ENCODE measurements at regions not wholly inside any gene's neighbourhood (a gene's known extent, or its start where the extent isn't known, plus 50 kb on each side); places are given as distances from the start of the nearest gene placed in this dataset.
"Not testable (repeated sequence)": the region's sequence is repeated elsewhere in the genome, so short reads cannot be mapped to it uniquely, and the experiment has no call there.

DNA sequence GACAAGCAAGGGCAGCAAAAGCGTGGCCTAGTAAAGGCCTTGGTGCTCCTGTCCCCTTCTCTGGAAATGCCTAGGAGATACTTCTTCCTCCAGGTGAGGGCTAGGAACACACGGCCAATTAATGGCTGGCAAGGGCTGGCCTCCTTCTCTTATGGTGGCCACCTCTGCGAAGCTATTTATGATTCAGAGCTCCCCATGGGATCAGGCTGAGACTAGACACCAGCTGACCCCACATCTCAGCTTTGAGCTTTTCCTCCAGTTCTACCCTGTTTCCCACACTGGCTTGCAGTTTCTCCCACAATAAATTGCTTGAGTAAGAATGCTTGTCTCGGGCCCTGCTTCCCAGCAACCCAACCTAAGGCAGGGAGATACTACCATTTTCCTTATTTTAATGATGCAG lies 53.7 kb downstream of the CAMK2N1 start:
- no peak for DNase-seq (ENCODE audit: low spot score)

DNA sequence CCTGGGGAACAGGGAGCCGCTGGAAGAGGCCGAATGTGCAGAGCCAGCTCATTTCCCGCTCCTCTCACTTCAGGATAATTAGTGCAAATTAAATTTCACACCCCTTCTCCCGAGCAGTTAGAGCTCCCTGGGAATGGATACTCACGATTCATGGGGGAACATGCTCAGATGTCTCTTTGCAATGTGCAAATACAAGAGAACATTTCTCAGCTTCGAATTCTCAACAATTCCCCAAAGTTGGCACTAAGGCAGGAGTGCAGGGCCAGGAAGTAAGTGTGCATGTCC lies 54.9 kb downstream of the CAMK2N1 start:
- DNase-seq (ENCODE audit: low spot score), result no peak

DNA sequence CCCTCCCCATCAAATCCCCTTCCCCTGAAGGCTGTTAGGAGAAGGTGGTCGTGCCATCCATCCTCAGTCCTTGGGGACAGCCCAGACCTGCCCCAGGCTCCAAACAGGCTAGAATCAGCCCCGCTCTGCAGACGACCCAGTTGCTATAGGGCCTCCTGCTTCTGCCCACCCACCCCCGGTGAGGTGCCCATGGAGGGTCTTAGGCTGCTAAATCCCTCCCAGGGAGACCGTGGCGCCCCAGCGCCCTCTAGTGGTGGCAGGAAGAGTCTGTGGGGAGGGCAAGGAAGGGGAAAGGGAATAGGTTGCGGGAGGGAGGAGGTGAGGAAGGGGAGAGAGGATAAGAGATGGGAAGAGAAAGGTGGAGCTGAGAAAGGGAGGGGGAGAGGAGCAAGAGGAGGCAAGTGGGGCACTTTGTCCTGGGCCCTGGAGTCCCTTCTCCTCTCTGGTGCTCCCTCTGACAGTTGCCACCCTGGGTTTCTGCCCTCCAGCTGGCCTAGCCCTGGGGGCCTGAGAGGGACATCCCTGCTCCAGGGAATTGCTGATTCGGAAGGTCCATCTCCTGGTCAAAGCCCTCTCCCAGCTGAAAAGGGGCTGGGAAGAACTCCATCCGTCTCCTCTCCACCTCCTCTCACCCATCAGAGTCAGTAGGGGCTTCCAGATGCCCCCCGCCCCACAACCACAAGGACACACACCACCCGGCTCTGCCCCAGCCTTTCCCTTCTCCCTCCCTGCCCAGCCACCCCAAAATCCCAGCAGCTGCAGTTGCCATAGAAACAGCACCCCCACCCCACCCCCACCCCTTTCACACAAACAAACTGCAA lies 55.4 kb downstream of the CAMK2N1 start:
- no peak for DNase-seq (ENCODE audit: low spot score)

DNA sequence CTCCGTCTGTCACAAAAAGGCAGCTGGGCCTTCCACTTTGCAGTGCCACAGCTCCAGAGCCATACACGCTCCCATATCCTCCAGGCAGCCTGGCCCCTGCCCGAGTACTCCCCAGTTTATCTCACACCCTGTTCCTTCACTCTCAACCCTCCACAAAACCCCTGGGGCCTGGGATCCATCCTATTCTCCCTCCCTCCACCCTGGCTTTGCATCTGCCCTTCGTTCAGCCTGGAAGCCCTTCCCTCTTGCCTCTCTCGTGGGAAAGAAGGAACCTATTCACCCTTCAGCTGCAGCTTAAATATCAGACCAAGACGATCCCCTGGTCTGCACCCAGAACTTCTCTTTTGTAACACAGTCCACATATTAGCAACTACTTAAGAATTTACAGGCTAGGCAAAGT lies 56.7 kb downstream of the CAMK2N1 start:
- peak; percentile 40 for DNase-seq (ENCODE audit: low spot score)

DNA sequence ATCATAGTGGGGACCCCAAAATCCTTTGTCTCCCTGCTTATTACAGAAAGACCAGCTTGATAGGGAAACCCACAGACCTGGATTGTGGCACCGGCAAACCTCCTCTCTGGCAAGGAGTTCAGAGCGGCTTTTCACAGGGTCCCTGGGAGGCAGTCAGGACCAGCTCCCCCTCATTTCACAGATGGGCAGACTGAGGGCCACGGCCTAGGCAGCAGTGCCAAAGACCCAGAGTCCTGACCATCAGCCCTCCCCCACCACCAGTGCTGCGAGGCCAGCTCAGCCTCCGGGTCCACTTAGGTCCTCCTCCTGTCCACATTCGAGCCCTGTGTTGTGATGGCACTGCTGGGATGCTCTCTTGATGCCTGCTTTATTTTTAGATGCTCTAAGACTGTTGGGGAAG lies 57.2 kb downstream of the CAMK2N1 start:
- no peak for DNase-seq (ENCODE audit: low spot score)

DNA sequence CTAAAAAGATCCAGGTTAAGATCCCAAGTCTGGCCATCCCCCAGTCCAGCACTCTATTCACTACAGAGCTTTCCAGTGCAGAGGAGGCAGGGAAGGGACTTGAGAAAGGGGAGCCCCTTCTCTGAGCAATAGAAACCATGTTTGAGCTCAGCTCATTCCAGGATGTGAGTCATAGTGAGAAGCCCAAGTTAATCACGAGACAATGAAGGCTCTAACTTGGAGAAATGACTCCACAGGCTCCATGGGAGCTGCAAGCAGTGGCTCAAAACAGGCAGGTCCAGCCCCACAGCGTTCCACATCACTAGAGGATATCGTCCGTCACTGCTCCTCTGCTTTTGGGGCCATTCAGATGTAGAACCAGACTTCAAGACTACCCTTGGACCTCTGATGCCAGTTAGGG lies 59.1 kb downstream of the CAMK2N1 start:
- no peak for DNase-seq (ENCODE audit: low spot score)

DNA sequence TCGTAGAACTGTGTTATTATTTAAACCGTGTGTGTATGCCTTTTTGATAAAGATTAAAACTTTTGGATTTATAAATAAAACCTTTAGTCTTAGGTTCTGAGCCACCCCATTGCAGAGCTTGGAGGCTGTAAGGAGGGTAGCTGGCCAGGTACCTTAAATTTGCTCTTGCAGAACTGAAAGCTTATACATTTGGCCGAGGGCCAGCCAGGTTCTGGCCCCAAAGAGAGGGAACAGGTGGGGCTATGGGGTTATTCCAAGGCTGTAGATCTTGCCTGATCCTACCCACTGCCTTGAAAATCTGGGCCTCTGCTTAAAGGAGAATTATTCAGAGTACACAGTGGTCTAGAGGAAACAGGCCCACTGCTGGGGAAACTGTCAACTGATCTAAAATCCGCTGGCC lies 59.6 kb downstream of the CAMK2N1 start:
- DNase-seq (ENCODE audit: low spot score), result peak; percentile 45

DNA sequence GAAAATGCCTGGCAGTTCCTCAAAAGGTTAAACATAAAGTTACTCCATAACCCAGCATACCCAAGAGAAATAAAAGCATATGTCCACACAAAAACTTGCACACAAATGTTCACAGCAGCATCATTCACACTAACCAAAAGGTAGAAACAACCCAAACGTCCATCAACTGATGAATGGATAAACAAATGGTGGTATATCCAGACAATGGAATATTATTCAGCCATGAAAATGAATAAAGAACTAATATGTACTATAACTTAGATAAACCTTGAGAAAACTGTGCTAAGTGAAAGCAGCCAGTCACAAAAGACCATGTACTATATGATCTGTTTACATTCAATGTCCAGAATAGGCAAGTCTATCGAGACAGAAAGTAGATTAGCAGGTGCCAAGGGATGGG lies 60.4 kb downstream of the CAMK2N1 start:
- DNase-seq (ENCODE audit: low spot score), result no peak

DNA sequence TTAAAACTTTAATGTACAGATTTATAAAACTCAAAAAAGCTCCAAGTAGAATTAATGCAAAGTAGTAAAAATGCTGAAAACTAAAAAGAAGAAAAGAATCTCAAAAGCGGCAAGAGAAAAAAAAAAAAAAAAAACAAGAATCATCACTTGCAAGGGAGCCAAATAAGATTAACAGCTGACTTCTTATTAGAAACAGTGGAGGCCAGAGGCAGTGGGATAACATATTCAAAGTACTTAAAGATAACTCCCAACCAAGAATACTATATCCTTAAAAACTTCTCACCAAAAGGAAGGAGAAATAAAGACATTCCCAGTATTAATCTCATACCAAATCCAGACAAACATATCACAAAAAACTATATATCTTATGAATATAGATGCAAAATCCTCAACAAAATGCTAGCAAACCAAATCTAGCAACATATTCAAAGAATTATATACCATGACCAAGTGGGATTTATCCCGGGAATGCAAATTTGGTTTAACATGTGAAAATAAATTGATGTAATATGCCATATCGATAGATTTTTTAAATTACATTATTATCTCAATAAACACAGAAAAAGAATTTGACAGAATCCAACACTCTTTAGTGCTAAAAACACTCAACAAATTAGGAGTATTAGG lies 62.7 kb downstream of the CAMK2N1 start:
- no peak for DNase-seq (ENCODE audit: low spot score)

DNA sequence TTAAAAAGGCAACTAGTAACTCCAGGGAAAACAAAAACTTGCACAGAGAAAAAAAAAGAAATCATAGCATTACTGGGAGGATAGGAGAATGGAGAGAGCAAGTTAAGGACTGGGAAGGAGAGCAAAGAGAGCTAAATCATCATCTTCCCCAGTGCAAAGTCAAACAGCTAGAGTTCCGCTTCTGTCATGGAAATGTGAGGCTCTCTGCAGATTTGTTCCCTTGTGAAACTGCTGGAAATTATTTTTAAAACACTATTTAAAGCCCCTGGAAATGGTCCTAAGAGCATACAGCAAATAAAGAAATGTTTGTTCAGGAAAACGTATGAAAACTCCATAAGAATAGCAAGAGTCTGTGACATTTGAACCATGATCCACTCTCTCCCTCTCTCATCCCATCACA lies 64.6 kb downstream of the CAMK2N1 start:
- DNase-seq (ENCODE audit: low spot score), result no peak

DNA sequence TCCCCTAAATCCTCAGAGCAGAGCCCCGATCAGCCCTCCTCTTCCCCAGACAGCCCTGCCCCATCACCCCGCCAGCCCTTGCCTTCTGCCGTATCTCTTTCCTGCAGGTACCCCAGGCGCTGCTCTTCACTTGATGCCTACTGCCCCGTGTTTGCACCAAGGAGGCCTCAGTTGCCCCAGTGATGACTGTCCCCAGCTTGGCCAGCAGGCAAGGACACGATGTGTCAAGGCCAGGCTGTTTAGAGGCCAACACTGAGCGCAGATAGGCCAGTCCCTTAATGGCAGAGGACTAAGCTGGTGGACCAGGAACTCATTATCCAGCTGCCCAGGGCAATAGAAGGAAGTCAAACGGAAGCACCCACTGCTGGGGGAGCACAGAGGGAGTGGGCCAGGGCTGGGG lies 68.4 kb downstream of the CAMK2N1 start:
- no peak for DNase-seq (ENCODE audit: low spot score)

DNA sequence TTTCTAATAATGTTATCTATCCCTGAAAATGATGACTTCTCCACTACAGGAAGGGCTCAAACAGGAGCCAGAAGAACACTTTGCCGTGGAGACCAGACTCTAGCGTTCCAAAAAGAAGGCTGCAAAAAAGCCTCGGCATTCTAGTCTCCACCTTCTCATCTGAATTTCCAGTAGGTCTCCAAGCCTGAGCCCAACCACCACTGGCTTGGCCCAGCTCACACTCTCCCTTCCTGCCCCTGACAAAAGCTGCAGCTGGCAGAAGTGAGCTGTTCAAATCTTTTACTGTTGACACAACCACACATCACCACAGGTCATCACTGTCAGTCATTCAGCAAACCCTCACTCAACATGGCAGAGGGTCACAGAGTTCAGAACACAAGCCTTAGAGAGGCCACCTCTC lies 69.3 kb downstream of the CAMK2N1 start:
- DNase-seq (ENCODE audit: low spot score), result no peak

DNA sequence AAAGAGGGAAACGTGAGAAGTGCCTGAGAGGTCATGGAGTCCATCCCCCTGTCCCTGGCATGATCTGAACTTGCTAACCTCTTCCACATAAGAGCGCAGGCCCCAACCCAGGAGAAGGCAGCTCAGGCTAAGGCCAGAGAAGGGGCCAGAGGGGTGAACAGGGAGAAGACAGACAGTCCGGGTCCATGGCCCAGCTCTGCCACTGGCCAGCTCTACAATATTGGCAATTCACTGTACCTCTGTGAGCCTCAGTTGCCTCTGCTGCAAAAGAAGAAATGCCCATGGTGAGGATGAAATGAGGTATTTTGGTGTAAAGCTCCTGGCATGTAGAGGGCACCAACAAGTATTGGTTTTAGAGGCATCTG lies 72.3 kb downstream of the CAMK2N1 start:
- no peak for DNase-seq (ENCODE audit: low spot score)

DNA sequence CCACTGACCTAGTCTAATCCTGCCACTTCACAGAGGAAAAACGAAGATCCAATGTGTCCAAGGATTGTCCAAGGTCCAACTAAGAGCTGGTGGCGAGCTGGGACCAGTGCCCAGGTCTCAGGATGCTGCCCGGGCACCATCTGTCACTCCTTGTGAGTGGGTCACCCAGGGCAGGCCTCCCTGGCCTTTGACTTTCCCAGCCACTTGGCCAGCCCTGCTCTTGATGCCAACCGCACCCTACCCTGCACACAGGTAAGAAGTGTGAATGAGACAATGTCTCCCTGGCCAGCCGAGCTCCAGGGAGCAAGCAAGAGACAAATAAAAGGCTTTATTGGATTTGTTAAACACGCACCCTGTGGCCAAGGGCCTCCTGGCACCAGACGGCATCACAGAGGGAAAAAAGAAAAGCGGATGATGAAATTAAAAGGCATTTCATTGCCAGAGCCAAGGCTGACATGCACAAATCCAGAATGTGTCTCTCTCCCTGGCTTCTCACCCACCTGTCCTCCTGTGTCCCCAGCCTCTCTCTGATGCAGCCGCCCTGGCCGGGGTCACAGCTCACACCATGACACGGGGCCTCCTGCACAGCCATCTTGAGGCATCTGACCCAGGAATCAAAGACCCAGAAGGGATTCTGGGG lies 72.8 kb downstream of the CAMK2N1 start:
- no peak for DNase-seq (ENCODE audit: low spot score)

DNA sequence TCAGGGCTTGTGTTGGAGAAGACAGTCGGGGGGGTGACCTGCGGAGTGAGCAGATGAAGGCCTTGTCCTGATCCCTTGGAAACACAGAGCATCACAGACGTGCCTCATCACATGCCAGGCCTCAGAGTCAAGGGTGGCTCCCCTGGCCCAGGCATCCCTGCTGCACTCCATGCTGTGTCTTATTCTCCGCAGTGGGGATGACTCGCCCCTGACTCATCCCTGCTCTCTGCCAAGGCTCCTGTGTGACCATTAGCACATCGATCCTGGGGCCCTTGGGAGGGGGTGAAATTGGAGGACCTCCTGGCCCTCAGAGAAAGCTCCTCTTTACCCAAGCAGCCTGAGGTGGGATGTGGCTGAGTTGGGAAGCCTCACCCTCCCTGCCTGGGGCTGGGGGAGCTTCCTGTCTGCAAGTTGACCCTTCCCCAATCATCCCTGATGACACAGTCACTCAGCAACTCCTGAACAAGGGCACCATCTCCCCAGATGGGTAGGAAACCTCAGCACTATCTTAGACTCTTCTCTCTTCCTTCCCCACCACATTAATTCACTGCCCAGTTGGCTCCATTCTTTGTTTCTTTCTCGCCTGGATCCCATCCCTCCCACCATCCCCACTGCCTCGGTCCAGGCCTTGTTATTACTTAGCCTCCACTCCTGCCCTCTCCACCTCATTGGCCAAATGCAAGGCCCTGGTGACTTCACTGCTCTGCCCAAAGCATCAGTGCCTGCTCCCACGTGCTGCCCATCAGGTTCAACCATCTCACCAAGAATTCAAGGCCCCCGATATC lies 74.6 kb downstream of the CAMK2N1 start:
- no peak for DNase-seq (ENCODE audit: low spot score)

DNA sequence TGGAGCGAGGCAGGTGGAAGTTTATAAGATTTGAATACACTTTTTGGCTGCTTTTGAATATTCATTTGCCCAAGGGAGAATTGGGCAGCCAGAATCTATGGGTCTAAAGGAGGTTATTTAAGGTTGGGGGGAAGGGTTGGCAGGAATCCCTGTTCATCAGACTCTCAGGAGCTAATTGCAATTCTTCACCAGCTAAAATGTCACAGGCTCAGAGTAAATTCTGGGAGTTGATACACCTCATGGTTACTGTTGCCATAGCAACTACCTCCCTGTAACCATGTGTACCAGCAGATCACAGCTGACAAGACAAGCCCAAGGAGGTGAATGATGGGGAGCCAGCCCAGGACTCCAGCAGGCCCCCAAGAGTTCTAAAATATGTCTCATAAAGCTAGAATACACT lies 75.5 kb downstream of the CAMK2N1 start:
- no peak for DNase-seq (ENCODE audit: low spot score)

DNA sequence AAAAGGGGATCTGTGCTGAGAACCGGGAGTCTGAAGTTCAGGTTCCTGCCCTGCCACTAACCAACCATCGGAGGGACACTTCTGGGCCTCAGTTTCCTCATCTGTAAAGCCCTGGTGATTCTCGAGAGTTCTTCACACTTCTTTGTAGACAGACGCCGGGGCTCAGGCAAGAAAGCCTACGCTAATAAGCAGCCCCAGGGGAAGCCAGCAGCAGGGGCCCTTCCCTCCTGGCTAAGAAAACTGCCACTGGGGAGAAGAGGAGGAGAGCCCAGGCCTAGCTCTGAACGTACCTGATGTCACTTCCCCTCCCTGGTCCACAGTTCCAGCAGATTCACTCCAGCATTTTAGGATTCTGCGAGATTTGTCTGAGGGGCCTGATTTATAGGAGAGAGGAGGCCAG lies 76.0 kb downstream of the CAMK2N1 start:
- no peak for DNase-seq (ENCODE audit: low spot score)

DNA sequence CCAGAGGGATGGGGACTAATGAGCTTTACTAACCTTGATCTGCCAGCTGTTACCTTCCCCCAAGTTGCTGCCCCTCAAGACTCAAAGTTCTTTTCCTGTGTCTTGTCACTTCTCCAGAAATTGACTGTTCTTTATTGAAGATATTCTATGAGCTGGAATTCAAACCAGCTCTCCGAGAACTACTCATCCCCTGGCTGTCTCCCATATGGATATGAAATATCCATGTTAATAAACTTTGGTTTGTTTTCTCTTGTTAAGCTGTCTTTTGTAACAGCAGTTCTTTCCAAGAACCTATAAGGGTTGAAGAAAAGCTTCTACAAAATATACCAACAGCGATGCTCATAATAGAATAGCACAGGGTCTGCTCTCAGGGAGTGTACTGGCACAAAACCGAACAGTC lies 77.0 kb downstream of the CAMK2N1 start:
- no peak for DNase-seq (ENCODE audit: low spot score)

DNA sequence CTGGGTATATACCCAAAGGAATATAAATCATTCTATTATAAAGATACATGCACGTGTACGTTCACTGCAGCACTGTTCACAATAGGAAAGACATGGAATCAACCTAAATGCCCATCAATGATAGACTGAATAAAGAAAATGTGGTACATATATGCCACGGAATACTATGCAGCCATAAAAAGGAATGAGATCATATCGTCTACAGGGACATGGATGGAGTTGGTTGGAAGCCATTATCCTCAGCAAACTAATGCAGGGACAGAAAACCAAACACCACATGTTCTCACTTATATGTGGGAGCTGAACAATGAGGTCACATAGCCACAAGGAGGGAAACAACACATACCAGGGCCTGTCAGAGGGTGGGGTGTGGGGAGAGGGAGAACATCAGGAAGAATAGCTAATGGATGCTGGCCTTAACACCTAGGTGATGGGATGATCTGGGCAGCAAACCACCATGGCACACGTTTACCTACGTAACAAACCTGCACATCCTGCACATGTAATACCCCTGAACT lies 77.8 kb downstream of the CAMK2N1 start:
- not testable (repeated sequence) for DNase-seq (ENCODE audit: low spot score)

DNA sequence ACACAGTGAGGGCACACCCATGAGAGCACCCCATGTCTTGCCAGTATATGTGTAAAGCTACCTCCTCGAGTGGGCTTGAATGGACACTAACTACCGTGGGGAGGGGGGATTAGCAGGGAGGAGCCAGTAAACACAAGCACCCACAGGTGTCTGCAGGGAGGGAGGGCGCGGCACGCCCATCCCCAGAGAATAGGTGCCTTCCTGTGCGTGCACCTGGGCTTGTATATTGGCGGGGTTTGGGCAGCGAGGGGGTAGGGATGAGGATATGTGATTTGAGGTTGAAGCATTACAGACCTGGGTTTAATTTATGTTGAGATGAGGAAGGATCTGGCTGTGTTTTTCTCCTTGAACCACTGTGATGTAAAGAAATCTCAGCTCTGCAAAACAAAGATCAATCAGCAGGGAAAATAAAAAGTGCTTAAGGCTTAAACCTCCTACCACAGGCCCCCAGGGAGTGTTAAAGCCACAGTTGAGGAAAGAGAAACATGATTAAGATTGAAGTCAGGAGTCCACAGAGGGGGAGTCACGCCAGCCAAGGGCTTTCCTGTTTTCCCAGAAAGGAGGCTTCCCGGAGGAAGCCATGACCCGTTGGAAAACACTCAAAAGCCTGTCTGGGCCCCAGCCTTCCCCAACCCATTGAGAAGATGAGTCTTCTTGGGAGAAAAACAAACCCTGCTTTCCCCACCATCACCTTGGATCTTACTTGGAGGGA lies 80.0 kb downstream of the CAMK2N1 start:
- DNase-seq (ENCODE audit: low spot score), result no peak

DNA sequence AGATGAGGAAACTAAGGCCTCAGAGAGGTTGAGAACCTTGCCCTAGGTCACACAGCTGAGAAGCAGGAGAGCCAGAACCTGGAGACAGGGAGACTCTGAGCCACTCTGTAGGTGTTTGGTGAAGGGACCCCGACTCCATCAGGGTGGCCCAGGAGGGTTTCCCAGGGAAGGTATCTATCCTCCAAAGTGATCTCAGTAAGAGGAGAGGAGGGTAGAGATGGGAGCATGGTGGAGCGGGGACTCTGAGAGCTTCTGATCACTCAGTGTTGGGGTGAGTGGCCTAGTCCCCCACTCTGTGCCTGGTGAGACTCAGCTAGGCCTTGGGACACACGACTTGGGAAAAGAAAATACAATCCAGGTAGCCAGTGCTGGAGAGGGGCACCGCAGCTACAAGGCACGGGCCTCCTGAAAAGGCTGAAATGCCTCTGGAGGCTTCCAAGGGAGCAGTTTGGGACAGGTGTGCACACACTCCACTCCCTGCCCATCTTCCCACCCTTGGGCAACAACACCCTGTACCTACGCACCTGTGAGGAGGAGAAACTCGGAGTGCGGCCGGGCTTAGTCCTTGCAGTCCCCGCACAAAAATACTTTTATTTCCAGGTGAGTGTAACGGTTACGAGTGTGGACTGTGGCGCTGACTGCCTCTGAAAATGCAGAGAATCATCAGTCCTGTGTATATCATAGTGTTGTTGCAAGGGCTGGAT lies 80.8 kb downstream of the CAMK2N1 start:
- DNase-seq (ENCODE audit: low spot score), result no peak
